Right lobe of liver (tissue), 6 donors: ENCODE measurements at regions not wholly inside any gene's neighbourhood (a gene's known extent, or its start where the extent isn't known, plus 50 kb on each side); places are given as distances from the start of the nearest gene placed in this dataset.

Source experiments
- ATAC-seq, 4 donors: fragments of 200-7000 bp; cut with Tn5 transposase; one replicate each; pipeline ENCODE4 v1.9.1; 2020; ENCODE audit warnings: mild to moderate bottlenecking in 4 of 4, moderate library complexity in 4 of 4
- DNase-seq, 3 donors: peaks; one replicate each; pipeline ENCODE4 v3.0.0-alpha.2; 2020
- H3K27ac ChIP-seq, 3 donors: fragments of 200-600 bp; one replicate each; pipeline ENCODE4 v1.8.0; 2022
- H3K27me3 ChIP-seq, 2 donors: fragments of 200-600 bp; one replicate each; pipeline ENCODE4 v1.8.0; 2022
- H3K36me3 ChIP-seq, 4 donors: fragments of 200-600 bp; sonication (generic) in 1 of 4; one replicate each; pipeline versions ENCODE4 v1.5.1 to v1.8.0; 2017 to 2022; ENCODE audit warnings: control low read depth in 1 of 4
- H3K4me1 ChIP-seq, 4 donors: fragments of 200-600 bp; sonication (generic) in 1 of 4; one replicate each; pipeline versions ENCODE4 v1.5.1 to v1.8.0; 2017 to 2022; ENCODE audit warnings: control low read depth in 1 of 4
- H3K4me3 ChIP-seq, 3 donors: fragments of 200-600 bp; one replicate each; pipeline ENCODE4 v1.8.0; 2022
- H3K9me3 ChIP-seq, 4 donors: fragments of 200-600 bp; sonication (generic) in 1 of 4; one replicate each; pipeline versions ENCODE4 v1.5.1 to v1.8.0; 2017 to 2022; ENCODE audit warnings: control low read depth in 1 of 4
- POLR2A ChIP-seq: fragments of 450-650 bp; IDR thresholded peaks from one replicate; pipeline ENCODE4 v1.6.1; 2017; ENCODE audit warnings: antibody characterized with exemption, mild to moderate bottlenecking
- WGBS: methylation state at CpG from one replicate; pipeline ENCODE4 v1.1.6; 2018; ENCODE audit warnings: low coverage, low lambda C conversion rate; ENCODE audit not compliant: insufficient coverage; ENCODE audit errors: missing lambda C conversion rate; 5-methylcytosine and 5-hydroxymethylcytosine counted together
- intact Hi-C, 2 donors: fragments of 100-400 bp; cut with DNase I; formaldehyde crosslinking; loops; one replicate each; pipeline versions ENCODE4 v1.11.2 to v1.14.1; 2022
- TF ChIP-seq, protein P1 (sequence below), 4 donors: fragments of 200-600 bp in 3 of 4; fragments of 450-650 bp in 1 of 4; IDR thresholded peaks; one replicate each; pipeline versions ENCODE4 v1.5.1 to v1.8.0; 2016 to 2022; ENCODE audit warnings: antibody characterized with exemption in 4 of 4, mild to moderate bottlenecking in 2 of 4
- donor health status: DM: no; HTN: yes; CAD: no.
- donor health status: DM: no; HTN: no; CAD: no.
- donor health status: DM: no; HTN: no; CAD: no.
- donor health status: DM: no; HTN: yes; CAD: no.
- donor health status: DM: no; HTN: yes; CAD: no.

DNA sequence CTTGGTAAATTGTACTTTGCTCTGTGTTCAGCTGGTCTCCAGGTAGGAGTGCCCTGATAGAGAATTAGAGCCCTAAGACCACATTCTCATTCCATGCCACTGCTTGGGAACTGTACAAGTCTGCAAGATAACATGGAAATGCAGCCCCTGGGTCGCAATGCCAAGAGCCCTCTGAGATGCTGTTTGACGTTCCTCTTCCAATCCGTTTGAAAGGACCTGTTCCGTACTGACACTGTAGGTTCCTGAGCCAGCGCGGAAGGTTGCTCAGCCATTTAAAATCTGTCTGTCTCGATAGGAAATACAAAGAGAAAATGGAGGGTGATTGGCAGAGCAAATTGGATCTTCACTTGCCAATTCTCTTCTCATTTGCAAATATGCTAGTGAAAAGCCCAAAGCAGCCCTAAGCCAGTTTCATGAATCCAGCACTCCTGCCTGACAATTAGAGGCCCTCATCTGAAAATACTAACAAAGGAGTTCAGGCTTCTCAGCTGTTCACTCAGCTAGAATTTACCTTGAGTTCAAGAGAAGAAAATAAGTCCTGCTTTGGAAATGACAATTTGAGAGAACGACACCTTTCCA, 100.6 kb upstream of the AFDN start:
- no peaks in the 10 kb centered on the region for H3K36me3 ChIP-seq
- no peaks in the 10 kb centered on the region for H3K9me3 ChIP-seq
- intact Hi-C loops: no loop called here
- H3K27me3 ChIP-seq: no peaks in the 10 kb centered on the region
- no peak for TF ChIP-seq POLR2A
- TF ChIP-seq, protein P1, sequence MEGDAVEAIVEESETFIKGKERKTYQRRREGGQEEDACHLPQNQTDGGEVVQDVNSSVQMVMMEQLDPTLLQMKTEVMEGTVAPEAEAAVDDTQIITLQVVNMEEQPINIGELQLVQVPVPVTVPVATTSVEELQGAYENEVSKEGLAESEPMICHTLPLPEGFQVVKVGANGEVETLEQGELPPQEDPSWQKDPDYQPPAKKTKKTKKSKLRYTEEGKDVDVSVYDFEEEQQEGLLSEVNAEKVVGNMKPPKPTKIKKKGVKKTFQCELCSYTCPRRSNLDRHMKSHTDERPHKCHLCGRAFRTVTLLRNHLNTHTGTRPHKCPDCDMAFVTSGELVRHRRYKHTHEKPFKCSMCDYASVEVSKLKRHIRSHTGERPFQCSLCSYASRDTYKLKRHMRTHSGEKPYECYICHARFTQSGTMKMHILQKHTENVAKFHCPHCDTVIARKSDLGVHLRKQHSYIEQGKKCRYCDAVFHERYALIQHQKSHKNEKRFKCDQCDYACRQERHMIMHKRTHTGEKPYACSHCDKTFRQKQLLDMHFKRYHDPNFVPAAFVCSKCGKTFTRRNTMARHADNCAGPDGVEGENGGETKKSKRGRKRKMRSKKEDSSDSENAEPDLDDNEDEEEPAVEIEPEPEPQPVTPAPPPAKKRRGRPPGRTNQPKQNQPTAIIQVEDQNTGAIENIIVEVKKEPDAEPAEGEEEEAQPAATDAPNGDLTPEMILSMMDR (IDR thresholded peaks at IDR 0.05): no peak
- DNase-seq (peak in 1 of 3 donors; percentile 20), ATAC-seq (no peak)
- no peak overlapping the region for H3K4me3 ChIP-seq
- 95% methylated on average over 8 of the region's 8 CpGs for WGBS
- H3K4me1 ChIP-seq: no peaks in the 10 kb centered on the region
- no peak overlapping the region for H3K27ac ChIP-seq

DNA sequence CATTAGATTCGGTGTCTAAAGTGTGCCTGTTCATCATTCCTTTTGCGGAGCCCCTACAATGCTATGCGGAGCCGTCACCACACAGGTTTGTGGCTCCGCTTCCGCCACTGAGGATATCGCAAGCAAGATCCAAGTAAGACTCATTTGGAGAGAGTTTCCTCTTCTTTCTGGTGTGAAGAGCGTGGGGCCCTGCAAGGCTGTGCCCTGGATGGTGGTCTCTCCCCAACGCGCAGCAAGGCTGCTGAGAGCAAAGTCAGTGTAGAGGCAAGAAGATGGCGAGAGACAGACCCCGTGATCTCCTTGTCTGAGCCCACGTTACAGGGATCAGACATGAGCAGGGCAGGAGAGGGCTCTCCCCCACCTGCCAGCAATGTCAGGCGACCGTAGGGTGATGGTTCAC, 96.3 kb upstream of the AFDN start:
- Histone ChIP-seq H3K4me3 (no peak overlapping the region), H3K36me3 (no peaks in the 10 kb centered on the region), H3K4me1 (peaks cover 0 to 14% (median 7%) of the 10 kb centered on the region in 4 donors), H3K9me3 (no peaks in the 10 kb centered on the region), H3K27me3 (no peaks in the 10 kb centered on the region), H3K27ac (no peak overlapping the region)
- intact Hi-C loops: no loop called here
- TF ChIP-seq, protein P1 (IDR thresholded peaks at IDR 0.05): no peak
- TF ChIP-seq POLR2A: no peak
- ATAC-seq (no peak), DNase-seq (peak in 1 of 3 donors; percentile 15)
- WGBS: 96% methylated on average over 8 of the region's 15 CpGs

DNA sequence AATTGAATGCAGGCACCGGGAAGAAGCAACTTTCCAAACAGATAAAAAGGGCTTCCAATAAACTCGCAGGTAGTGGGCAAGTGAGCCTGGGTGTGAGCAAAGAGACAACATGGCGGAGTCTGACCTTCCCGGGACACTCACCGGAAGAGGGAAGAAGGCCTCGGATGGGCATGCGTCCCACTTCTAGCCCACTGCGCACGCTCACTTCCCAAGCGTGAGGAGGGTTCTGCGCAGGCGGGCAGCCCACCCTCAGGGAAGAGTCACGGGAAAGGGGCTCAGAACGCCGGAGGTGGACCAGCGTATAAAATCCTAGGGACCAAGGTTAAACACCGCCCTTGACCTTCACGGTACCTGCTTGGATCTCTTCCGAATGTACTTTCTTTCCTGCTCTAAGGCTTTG, 95.5 kb upstream of the AFDN start:
- H3K4me1 ChIP-seq: peaks cover 0 to 21% (median 7%) of the 10 kb centered on the region in 4 donors
- intact Hi-C loops: no loop called here
- no peaks in the 10 kb centered on the region for H3K36me3 ChIP-seq
- TF ChIP-seq, protein P1 (IDR thresholded peaks at IDR 0.05): no peak
- no peak for TF ChIP-seq POLR2A
- DNase-seq (peak in 1 of 3 donors; percentile 39), ATAC-seq (no peak)
- WGBS: 85% methylated on average over 4 of the region's 19 CpGs
- H3K9me3 ChIP-seq: no peaks in the 10 kb centered on the region
- no peak overlapping the region for H3K4me3 ChIP-seq
- no peaks in the 10 kb centered on the region for H3K27me3 ChIP-seq
- no peak overlapping the region for H3K27ac ChIP-seq

DNA sequence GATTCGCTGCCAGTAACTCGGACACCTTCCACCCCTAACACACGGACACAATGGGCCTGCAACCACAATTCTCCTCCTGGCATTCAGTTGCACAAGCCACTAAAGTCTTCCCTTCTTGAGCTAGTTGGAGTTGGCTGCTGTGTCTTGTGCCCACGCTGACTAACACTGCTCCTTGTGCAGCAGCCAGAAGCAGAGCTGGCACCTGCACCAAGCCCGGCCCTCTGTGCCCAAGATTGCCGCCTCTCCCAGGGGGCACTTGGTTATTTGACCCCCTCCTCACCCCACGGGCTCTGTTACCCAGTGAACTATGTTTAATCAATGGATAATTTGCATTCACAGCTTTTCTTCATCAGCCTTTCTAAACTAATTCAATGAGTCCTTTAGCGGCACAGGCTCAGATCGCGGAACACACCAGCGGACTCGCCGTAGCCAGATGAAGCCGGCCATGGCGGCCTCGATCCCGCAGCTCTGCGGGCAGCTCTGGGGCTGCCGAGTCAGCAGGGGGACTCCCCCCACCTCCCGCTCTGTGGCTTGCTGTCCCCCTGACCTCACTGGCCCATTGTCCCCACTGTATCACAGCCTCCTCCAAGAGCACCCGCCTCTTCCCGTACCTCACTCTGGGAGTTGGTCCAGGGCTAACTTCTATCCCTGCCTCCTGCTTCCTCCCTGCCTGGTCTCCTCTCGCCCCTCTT, 94.8 kb upstream of the AFDN start:
- no peak for ATAC-seq
- Histone ChIP-seq H3K27ac (no peak overlapping the region), H3K9me3 (no peaks in the 10 kb centered on the region), H3K27me3 (no peaks in the 10 kb centered on the region), H3K36me3 (no peaks in the 10 kb centered on the region), H3K4me1 (peaks cover 0 to 22% (median 7%) of the 10 kb centered on the region in 4 donors), H3K4me3 (no peak overlapping the region)
- intact Hi-C loops: no loop called here
- DNase-seq: peak in 1 of 3 donors; percentile 36
- 90% methylated on average over 6 of the region's 23 CpGs for WGBS
- no peak for TF ChIP-seq POLR2A
- TF ChIP-seq, protein P1 (IDR thresholded peaks at IDR 0.05): no peak
